ENCODE measurements at regions not wholly inside any gene's neighbourhood (a gene's known extent, or its start where the extent isn't known, plus 50 kb on each side); places are given as distances from the start of the nearest gene placed in this dataset.
"Not testable (repeated sequence)": the region's sequence is repeated elsewhere in the genome, so short reads cannot be mapped to it uniquely, and the experiment has no call there.

DNA sequence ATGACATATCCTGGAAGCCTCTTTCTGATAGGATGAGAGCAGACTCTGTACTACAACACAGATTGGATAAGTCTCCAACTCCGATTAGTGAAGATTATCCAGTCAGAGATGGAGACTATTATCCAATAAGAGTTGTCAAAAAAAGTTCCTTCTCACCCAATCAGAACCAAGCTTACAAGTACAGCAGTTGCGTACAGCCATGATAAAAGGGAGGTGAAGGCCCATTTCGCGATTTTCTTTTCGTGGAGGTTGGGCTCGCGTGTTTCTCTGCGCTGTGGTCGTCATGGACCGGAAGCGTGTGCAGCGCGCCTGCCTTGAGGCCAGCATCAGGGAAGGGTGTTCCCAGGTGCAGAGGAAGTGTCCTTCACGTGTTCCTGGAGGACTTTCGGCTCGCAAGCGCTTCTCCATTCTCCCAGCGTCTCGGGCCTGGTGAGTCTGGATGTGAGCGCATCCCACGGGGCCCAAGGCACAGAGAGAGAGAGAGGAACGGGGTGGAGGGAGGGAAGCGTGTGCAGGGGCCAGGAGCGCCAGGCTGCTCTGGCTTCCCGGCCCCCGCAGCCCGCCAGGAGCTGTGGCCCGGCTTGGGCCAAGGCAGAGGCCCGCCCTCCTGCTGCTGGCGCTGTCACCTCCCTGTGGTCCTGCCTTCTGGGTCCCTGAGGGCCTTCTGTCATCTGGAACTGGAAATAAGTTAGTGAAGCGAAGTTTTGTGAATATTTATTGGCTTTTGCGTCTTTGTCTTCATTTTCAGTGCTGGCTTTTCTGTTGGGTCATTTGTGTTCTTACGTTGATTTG, 53.9 kb downstream of the CDRT15L2 start:
- DNase-seq: not testable (repeated sequence)

DNA sequence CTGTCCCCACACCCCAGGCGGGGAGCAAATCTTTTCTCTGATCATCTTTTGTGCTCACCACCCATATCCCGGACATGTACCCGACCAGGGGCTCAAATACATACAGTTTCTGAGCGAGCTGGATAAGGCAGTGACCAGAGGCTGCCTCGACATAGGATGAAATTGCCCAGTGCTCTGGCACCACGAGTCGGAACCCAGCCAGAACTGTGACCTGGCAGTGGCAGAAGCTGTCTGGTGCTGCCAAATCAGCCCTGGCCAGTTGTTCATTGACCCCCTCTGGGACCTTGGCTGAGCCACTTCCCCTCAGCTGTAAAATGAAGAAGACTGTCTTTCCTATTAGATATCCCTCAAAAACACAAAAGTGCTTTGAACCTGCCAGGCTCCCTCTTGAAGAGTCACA, 60.6 kb downstream of the CDRT15L2 start:
- DNase-seq: not testable (repeated sequence)

DNA sequence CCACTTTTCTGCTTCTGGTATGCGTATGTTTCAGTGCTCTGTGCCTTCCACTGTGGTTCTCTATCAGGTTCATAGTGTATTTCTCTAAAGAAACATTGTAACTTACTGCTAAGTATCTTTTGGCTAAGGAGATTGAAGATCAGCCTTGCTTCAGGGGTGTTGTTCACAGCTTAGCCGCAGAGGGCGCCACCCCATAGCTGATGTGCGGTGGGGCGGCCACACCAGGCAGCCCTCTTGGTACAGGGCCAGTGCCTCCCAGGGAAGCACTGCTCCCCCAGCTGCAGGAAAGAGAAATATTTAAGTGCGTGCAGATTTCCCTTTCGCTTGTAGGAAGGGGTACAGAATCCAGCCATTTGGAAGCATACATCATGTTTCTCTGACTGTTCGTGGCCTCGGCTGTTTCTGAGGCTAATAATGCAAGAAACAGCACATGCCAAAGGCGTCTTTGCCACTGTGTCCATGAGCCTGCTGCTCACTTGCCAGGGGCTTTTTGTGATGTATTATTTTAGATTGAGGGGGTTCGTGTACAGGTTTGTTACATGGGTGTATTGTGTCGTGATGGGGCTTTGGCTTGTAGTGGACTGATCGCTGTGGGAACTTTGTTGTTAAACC, 67.2 kb downstream of the CDRT15L2 start:
- DNase-seq: peak; percentile 5

DNA sequence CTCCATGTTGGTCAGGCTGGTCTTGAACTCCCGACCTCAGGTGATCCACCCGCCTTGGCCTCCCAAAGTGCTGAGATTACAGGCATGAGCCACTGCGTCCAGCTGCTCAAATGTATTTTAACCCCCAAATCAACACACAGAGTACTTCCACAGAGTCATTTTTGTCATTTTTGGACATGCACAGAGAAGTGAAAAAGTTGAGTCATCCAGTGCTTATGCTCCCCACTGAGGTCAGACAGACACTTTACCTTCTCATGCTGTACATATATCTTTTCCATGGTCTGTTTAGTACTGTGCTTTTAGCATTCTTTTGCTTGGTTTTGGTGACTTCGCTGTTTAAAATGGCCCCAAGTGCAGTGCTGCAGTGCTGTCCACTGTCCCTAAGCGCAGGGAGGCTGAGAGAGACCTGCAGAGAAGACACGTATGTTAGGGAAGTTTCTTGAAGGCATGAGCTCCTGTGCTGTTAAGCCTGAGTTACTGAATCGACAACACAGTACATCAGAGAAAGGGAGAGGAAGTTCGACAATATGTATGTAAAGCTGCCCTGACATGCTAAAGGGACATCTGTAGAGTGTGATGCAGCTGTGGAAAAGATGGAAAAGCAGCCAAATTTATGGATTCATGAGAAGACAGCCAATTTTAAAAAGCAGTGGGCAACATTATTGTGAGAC, 69.7 kb downstream of the CDRT15L2 start:
- not testable (repeated sequence) for DNase-seq

DNA sequence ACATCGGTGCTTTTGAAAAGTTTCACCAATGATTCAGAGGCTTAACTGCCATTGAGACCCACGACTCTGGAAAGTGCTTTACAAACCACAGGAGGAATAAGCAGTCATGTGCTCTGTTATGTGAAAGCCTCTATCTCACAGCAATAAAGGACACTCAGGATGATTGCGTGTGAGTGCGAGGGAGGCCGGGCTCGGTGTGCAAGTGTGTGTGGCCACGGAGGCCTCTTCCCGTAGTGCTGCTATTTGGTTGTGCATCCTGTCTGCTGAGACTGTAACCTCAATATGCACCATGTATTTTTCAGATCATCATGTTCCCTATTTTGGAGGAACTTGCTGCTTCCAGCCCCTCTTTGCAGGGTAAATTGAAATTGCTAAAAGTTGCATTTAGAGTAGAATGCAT, 71.5 kb downstream of the CDRT15L2 start:
- DNase-seq: not testable (repeated sequence)

DNA sequence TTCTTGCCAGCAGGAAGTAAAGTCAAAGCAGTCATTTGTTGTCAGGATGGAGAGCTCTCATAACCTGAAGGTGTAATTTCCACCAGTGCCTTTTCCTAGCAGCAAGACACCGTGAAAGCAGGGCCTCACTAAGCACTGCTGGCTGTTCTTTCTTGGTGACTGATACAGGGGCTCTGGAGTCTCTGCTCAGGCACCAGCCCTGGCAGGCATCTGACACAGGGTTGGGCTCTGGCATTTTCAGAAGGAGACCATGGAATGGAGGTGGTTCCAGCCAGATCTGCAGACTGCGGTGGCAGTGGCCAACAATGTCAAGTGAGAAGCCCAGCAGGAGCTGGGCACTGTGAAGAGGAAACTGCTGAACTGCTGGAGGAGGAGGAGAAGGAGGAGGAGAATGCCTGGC, 72.2 kb downstream of the CDRT15L2 start:
- not testable (repeated sequence) for DNase-seq

DNA sequence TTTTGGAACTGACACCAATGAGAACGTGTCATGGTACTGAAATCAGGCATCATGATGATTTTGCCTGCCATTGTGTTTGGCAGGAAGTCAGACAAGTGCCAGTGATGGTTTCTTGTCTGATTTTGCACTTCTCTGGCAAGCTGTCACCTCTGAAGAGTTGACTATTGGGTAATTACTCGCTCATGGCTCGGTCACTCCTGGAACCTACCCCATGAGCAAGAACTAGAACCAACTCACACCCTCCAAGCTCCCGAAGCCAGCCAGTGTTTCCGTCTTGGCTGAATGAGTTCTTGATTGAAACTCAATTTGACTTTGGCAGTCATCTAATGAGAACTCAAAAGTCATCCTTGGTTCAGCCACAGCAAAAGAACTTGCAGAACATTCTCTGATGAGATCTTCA, 73.9 kb downstream of the CDRT15L2 start:
- not testable (repeated sequence) for DNase-seq

DNA sequence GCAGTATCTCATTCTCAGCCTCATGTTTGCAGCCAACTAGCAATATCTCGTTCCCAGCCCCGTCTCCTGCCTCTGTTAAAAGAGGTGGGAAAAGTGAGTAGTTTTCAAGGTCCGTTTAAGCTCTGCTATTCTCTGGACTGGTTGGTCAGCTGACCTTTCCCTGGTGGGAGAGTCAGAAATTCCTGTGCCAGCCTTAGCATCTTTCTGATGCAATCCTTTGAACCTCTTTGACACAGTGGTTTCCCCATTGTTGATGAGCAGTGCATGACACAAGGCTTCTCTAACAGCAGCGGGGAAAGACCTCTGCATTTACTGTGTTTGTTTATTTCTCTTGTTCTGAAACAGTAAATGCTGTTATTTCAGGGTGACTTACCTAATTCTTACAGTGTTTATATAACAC, 74.6 kb downstream of the CDRT15L2 start:
- not testable (repeated sequence) for DNase-seq

DNA sequence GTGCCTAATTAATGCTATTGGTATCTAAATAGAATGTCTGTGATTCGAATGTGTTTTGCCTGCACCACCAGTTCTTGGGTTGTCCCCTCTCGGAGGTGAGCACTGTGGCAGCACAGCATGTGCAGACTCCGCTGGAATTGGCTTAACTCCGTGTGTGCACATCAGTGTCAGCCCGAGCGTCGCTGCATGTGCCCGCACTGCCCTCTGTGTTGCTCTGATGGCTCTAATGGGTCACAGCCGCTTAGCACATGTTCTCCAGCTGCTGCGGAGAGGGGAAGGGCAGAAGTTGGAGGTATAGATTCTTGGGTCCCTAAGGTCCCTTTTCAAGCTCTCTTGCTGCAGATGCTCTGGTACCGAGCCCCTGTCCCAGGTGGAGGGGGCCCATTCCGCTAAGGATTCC, 75.1 kb downstream of the CDRT15L2 start:
- DNase-seq: not testable (repeated sequence)

DNA sequence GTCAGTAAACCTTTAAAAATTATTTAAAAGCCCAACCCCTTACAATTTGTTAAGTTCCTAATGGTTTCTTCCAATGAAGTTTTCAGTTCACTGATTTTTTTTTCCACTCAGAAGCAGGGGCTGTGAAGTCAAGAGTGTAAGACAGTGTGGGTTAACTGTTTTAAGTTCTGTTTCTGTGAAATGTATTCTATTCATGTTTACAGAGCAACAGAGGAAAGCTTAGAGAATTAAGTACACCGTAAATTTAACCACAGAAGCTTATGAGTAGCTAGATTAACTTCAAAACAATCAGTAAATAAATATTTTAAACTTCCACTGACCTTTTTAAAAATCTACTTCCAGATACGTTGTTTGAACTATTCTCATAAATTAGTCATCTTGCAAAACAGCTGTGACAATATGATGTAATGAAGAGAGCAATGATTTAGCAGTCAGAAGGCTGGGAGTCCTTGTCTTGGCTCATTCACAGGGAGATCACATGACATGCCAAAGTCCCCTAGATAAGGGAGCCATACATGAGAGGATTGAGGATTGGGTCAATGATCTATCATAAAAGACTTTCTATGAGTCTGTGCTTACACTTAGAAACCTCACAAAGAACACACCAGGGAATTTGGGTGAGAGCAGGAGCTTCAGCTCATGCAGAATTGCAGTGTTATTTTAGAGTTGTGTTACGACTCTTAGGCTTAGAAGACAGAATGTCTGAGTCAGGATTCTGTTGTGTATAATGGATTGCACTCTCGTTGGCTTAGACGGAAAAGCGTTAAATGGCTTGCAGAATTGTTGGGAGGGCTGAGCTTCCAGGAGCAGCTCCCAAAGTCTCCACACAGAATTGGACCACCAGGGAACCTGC, 85.8 kb downstream of the CDRT15L2 start:
- DNase-seq: peak; percentile 20

DNA sequence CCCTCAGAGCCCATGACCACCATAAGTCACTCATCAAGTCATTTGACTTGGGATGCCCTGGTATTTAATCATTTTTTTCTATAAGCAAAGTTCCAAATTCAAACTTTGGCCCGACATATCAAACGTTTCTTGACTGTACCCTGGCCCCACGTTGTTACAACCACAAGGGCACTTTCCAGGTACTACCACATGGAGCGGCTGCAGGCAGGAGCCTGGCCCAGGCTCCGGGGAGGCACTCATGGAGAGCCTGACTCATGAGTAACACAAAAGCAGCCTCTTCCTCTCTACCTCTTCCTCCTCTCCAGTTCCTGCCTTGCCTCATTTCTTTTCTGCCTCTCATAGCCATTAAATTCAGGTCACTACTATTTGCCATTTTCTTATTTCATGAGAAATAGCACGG, 87.2 kb downstream of the CDRT15L2 start:
- DNase-seq: not testable (repeated sequence)

DNA sequence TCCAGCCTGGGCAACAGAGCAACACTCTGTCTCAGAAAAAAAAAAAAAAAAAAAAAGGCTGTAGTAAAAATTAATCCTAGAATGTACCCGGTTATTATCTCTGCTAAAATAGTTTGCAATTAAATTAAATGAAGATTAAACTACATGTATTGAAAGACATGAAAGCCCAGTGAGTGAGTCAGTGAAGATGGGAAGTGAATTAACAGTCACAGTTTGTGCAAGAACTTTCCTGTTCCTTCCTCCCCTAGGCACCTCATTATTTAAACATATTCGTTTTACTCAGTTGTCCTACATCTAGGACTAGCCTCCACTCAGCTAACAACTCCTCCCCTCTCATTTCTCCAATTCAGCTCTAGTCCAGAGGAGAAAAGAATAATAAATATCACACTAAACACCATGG, 88.2 kb downstream of the CDRT15L2 start:
- DNase-seq: not testable (repeated sequence)

DNA sequence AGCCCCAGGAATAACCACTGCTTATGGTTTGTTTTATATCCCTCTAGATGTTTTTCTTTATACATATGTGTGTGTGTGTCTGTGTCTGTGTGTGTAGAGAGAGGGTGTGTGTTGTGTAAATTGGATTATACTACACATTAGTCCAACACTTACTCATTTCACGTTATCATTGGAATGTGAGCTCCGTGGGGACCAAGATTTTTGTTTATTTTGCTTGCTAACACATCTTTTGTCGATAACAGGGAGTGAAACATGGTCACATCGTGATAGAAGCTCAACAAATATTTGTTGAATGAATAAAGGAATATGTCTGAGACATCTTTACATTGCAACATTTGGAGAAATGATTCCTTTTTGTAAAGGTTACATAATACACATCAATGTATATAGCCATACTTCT, 88.8 kb downstream of the CDRT15L2 start:
- DNase-seq: not testable (repeated sequence)

DNA sequence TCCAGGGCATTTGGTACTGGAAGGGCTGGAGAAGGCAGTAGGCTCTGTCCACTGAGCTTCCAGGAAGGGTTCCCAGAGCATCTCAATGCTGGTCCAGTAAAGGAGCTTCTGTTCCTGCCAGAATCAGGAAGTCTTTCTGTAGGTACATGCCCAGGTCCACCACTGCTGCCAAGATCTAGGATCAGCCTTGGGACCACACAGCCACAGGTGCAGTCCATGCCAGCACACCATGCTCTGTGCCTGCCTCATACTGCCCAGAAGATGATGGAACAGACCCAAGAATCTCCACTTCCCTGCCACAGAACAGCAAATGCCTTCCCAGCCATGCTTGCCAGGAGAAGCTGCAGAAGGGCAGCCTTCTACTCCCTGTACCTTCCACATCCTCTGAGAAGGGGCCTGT, 89.3 kb downstream of the CDRT15L2 start:
- not testable (repeated sequence) for DNase-seq

DNA sequence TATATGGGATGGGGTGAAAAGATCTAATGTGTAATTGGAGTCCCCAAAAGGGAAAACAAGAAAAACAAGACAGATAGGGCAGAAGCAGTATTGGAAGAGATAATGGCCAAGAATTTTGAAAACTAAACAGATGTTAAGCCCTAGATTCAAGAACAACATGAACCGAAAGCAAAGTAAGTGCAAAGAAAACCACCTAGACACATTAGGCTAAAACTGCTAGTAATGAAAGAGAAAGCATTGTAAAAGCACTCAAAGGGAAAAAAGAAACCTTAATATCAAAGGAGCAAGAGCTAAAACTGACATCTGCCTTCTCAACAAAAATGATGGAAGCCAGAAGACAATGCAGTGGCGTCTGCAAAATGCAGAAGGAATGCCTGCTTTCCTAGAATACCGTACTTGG, 91.0 kb downstream of the CDRT15L2 start:
- DNase-seq: not testable (repeated sequence)

DNA sequence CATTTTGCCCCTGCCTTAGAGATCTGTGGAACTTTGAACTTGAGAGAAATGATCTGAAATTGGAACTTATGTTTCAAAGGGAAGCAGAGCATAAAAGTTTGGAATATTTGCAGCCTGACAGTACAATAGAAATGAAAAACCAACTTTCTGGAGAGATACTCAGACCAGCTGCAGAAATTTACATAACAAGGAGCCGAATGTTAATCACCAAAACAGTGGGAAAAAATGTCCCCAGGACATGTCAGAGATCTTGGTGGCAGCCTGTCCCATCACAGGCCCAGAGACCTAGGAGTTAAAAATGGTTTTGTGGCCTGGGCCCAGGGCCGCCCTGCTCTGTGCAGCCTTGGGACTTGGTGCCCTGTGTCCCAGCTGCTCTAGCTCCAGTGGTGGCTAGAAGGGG, 94.8 kb downstream of the CDRT15L2 start:
- not testable (repeated sequence) for DNase-seq

DNA sequence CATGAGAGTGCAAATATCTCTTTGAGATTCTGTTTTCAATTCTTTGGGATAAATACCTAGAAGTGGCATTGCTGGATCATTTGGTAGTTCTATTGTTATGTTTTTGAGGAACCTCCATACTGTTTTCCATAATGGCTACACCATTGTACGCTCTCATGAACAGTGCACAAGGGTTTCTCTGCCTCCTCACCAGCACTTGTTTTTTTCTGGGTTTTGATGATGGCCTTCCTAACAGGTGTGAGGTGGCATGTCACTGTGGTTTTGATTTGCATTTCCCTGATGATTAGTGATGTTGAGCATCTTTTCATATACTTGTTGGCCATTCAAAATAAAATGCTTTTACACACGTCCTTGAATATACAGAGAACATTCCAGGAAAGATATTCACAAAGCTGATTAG, 96.2 kb downstream of the CDRT15L2 start:
- not testable (repeated sequence) for DNase-seq

DNA sequence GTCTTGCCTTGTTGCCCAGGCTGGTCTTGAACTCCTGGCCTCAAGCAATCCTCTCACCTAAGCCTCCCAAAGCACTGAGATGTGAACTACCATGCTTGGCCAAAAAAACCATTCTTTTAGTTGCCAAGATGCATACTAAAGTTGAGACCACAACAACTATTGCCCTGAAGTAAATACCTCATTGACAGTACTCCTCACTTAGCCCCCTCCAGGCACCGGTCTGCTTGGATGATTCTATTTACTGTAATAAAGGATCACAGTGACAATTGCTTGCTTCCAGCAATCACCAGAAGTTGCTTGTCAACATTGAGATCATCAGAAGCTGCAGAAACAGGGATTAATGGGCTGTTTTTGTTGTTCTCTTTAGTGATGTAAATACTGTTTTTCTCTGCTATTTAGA, 97.1 kb downstream of the CDRT15L2 start:
- DNase-seq: not testable (repeated sequence)

DNA sequence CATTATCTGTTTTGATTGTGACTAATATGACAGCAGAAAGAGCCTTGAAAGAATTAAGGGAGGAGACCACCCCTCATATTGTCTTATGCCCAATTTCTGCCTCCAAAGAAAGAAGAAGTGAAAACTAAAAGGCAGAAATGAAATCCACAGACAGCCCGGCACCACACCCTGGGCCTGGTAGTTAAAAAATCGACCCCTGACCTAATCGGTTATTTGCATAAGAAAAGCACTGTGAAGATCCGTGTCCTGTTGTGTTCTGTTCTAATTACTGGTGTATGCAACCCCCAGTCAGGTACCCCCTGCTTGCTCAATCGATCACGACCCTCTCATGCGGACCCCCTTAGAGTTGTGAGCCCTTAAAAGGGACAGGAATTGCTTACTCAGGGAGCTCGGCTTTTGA, 97.9 kb downstream of the CDRT15L2 start:
- DNase-seq: not testable (repeated sequence)

DNA sequence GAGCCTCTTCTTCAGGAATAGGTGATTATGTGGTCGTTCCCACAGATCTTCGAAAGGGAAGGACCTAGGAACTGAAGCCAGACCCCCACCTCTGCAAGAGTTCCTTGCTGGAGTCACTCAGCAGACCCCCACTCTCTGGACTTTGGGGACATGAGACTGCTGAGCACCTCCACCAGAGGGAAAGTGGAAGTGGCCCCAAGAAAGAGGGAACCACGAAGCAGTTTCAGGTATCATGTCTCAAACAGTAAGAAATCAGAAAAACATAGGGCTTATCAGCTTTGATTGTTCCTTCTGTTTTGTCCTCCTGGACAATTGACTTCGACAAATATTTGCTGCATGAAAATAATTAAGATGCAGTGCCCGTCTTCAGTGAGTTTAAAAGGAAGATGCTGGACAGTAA, 98.9 kb downstream of the CDRT15L2 start:
- not testable (repeated sequence) for DNase-seq

DNA sequence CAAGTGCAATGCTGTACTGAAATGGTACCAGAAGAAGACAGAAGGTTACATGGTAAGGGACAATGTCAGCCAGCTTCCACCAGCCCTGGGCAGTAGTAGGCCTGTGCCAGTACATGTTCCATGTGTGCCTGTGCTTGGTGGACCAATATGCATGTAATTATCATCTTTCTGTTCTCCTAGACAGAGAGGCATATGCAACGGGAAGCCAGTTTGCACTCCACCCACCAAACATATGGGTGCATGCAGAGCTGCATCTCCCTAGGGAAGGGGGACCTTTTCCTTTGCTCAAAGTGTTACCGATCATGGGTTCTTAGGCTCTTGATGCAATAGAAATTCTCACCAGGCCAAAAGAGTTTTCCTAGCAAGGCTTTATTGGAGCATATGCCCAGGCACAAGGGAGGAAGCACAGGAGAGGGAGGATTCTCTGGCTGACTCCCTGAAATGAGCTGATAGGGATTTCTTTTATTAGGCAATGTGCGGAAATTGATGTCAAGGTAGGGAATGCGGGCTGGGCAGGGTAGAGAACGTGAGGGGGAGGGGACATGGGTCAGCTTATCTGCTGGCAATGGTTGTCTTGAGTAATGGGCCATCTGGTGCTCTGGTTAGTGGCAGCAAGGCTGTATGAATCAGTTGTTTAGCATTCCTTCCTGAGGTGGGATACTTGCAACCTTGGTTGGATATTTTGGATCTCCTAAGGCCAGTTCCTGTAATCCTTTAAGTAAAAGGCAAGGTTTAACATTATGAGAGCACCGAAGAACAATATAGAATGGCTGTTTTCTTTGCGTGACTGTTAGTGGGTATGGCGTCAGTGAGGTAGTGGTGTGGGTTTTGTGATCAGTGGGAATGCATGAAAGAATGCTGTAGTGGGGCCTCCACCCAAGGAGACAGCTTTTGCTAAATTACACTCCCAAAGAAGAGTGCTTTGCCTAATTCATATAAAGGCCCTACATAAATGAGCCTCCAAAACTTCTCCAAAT, 102.5 kb downstream of the CDRT15L2 start:
- not testable (repeated sequence) for DNase-seq
